Activated T-cell treated with anti-CD3 and anti-CD28 coated beads, Interleukin-2, amount 50 U/mL, for 48 hours (primary cell): ENCODE measurements at regions not wholly inside any gene's neighbourhood (a gene's known extent, or its start where the extent isn't known, plus 50 kb on each side); places are given as distances from the start of the nearest gene placed in this dataset.
"Not testable (repeated sequence)": the region's sequence is repeated elsewhere in the genome, so short reads cannot be mapped to it uniquely, and the experiment has no call there.

Experiments
- DNase-seq, 2 experiments: peaks; one replicate each; pipeline ENCODE4 v3.0.0-alpha.2; 2020

GRCh38 chr14:85075694-85076476 is 454.1 kb upstream of the FLRT2 start:
- DNase-seq, result no peak

GRCh38 chr14:85077716-85078115 is 452.2 kb upstream of the FLRT2 start:
- DNase-seq, result not testable (repeated sequence)

DNA sequence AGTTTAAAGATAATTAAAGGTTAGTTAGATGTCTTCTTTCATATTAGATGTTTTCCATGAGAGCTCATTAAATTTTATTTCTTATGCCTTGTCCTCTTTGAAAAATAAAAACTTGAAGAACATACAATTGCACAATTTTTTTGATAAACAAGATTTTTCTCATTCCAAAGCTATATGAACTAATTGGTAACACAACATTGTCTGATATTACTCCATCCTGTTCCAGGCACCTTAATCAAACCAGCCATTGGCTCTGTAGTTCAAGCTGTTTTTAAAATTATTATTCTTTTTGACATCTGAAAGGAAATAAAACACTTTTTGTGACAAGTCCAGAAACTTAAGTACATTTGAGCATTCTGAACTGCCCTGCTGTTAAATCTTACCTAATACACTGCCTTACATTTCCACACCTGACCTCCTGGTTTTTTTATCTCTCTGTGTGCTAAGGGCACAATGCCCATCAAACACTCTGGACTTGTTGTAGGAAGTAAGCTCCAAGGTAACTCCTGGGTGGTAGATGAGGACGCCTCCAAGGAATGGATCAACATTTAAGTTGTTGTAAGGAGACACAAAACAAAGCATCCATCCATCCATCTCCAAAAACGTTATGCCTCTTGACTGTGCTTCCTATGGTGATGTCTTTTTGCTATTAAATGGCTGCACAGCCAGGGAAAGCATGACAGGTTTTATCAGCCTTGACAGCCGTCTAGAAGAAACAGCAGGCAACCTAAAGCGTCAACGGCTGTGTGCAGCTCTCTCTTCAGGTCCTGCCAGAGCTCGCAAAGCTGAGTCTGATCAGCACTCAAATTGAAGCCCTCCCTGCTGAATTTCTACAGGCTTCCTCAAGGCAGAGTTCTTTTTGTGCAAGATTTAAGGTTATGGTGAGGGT is 449.9 kb upstream of the FLRT2 start:
- no peak for DNase-seq

- no peak for DNase-seq
These were observed 445.6 kb upstream of the FLRT2 start for GRCh38 chr14:85084344-85084743.

DNA sequence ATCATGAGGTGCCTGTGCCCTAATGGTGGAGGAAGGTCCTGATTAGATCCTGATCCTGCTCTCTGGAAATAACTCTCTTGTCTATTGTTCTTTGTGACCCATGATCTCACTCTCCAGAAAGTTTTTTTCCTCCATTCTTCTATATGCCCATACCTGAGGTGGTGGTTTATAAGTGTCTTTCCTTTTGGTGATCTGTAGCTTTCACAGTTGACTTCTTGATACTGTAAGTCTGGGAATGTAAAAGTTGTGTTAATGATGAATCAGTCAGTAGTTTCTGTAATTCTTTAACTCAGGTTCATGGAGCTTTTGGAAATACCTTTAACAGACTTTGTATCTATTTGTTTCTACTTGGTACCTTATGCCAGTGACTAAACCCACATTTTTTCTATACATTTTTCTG is 444.0 kb upstream of the FLRT2 start:
- no peak for DNase-seq

DNA sequence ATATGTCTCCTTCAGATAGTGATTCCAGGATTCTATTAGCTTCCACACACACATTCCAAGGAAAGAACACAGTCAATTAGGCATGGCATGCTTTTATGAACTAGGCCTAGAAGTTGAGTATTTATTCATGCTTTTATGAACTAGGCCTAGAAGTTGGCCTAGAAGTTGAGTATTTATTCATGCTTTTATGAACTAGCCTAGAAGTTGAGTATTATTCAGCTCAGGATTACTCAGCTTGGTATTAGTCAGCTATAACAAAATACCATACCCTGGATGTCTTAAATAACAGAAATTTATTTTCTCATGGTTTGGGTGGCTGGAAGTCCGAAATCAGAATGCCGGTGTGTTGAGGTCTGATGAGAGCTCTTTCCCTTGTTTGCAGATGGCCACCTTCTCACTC is 442.7 kb upstream of the FLRT2 start:
- DNase-seq, result no peak

DNA sequence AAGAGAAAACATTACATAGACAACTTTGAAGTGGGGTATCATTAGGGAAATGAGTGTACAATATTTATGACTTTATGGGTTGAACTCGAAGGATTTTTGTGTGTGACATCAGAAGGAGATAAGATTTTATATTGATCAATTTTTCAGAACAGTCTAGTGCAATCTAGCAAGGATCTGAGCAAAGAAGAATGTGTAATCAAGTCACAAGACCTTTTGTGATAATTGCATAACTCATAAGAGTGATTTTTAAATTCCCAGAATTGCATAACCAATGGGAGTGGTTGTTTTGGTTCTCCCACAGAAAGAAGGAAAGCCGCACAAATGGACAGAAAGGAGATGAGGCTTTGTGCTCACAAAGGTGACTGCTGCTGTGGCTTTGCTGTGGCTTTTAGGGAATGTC is 441.8 kb upstream of the FLRT2 start:
- DNase-seq, result no peak

DNA sequence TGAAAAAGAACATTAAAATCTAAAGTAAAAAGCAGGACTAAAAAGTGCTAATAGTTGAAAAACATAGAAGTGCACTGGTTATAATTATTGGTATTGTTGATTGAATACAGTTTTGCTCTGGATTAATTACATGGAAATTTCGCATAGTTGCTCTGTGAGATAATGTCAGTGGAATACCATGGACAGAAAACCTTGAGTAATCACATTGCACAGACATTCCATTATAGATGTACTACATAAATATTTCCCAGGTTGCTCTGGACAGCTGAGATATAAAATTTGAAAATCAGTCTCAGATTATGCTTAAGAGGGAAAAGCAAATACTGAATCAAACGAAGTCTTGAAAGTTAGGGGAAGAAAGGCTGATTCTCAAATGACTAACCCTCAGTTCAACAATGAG is 439.3 kb upstream of the FLRT2 start:
- no peak for DNase-seq

DNA sequence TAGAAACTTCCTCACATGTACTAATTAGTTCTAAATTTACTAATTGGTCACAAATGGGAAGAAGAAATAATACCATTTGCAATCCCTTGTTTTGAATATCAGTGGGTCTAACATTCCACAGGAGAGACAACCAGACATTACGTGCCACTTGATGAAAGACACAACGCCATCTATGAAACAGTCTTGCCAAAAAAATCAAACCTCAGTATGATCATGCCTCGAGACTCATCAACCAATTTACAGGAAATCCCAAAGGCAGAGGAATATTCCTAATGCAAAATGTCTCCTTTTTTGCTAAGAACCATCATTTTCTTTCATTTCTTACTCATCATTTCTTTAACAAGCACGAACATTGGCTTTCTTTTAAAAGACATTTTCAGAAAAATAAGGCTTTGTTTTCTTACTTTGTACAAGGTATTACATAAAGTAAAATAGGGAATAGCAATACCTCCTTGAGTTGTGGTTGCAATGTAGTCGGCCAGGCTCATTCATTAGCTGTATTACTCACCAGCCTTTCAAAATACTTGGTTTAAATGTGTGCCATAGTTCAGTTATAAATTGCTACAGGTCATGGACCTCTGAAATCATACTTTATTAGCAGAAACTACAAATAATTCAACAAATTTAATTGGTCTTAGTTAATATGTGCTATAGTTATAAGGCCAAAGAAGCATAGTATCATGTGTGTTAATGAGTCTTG is 436.2 kb upstream of the FLRT2 start:
- DNase-seq, result no peak

DNA sequence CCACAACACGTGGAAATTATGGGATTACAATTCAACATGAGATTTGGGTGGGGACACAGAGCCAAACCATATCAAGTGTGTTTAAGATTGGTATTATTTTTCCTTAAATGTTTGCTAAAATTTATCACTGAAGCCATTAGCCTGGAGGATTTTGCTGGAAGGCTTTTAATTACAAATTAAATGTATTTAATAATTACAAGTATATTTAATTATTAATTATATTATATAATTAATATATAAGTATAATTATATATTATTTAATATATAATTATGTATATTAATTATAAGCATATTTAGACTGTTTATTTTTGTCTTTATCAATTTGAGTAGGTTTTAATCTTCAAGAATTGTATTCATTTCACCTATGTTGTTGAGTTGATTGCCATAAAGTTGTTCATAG is 427.4 kb upstream of the FLRT2 start:
- DNase-seq, result no peak

- no peak for DNase-seq
These were observed 423.4 kb upstream of the FLRT2 start for GRCh38 chr14:85106506-85106905.

DNA sequence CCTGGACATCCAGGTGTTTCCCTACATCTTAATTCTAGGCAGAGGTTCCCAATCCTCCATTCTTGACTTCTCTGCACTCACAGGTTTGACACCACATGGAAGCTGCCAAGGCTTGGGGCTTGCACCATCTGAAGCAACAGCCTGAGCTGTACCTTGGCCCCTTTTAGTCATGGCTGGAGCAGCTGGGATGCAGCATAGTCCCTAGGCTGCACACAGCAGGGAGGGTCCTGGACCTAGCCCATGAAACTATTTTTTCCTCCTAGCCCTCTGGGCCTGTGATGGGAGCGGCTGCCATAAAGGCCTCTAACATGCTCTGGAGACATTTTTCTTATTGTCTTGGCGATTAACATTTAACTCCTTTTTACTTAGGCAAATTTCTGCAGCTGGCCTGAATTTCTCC is 417.2 kb upstream of the FLRT2 start:
- no peak for DNase-seq

DNA sequence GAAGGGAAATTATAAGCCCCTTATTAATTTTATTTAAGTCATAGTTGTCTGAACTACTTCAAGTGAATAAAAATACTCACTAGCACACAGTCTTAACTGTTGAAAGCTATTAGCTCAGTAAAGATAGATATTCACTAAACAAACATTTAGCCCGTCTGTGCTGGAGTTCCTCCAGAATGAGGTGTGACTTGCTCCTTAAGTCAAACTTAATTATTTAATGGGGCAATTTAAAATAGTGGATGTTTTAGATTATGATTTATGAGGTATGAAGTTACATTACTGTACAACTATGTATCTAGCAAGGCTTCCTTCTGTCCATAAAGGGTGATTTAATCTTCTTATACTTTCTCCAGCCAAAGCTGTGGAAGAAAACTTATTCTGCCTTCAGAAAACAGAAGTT is 414.0 kb upstream of the FLRT2 start:
- no peak for DNase-seq

DNA sequence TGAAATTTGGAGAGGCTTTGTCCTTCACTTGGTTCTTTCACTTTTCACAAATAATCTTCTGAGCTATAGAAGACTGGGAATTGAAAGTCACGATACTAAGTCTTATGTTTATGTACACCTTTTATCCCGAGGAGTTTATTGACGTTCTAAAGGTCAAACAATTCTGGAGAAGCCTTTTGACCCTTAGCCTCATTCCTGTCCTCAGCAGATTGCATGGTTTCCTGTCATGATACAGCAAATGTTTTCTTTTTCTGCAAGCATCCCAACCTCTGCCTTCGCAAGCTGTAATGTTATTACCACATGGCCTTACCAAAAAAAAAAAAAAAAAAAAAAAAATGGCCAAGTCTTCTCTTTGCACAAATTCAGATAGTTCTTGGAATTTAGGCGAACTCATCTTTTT is 411.7 kb upstream of the FLRT2 start:
- DNase-seq, result no peak

GRCh38 chr14:85122690-85123089 is 407.3 kb upstream of the FLRT2 start:
- no peak for DNase-seq

- no peak for DNase-seq
These were observed 406.2 kb upstream of the FLRT2 start for GRCh38 chr14:85123755-85124154.

DNA sequence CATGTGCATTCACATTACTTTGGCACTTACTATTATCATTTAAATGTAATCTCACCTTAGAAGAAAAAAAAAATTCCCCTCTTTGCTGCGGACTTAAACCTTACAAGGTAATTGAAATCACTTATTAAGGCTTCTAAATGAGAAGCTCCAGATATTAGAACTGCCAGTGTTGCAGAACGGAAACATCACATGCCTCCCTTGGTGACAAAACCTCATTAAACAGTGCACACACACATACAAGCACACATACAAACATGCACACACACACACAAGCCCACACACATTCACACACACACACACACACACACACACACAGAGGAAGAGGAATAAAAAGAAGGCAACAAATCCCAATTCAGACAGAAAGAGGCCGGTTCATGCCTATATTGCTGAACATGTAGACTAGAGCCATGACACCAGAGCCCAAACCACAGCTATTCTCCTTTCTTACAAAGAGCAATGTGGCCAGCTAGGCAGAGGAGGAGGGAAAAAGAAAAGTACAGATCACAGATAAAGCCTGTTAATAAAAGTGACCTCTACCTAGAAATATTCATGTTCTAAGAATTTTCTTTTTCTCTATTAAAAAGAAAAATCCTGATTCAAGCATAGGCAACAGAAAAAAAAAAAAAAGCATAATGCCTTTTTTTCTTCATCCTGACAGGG is 405.2 kb upstream of the FLRT2 start:
- DNase-seq, result no peak

GRCh38 chr14:85125291-85125670 is 404.7 kb upstream of the FLRT2 start:
- no peak for DNase-seq

DNA sequence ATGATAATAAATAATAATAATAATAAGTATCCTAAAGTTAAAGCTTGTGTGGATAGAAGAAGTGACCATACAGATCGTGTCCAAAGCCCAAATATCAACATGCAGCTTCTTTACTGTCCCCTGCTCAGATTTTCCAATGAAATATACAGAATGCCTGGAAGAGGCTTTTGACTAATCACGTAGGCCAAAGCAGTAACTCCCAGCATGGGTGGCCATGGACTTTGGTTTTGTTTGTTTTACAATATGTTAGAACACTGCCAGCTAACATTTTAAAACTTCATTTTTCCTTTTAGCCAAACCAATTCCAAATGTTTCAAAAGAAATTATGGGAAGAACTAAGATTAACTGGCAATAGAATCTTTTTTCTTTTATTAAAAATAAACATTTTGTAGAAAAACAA is 400.0 kb upstream of the FLRT2 start:
- DNase-seq, result no peak

DNA sequence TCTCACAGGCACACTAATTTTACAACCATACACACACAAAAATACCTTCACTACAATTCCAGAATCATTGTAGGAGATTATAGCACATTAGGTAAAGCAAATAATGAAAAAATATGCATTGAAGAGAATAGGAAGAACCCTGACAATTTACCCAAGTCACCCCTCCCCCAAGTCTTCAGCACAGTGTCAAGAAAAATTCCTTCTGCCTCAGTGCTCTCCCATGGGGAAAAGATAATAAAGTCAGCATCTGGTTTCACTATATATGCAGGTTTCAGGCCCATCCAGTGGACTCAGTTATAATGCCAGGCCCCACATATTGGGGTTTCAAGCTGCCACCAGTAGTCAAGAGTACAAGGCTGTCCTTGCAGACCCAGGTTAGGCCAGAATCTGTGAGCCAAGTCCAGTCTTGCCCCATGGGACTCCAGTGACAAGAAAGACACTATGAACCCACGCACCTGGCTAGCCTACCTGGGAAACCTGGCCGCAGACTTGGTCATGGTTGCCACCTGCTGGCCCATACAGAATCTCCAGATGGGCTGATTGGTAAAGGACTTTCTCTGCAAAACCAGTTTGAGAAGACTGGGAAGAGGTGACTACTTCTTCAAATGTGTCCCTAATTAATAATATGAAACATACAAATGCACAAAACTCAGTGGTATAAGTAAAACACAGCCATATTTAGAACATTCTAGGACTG is 398.6 kb upstream of the FLRT2 start:
- no peak for DNase-seq

DNA sequence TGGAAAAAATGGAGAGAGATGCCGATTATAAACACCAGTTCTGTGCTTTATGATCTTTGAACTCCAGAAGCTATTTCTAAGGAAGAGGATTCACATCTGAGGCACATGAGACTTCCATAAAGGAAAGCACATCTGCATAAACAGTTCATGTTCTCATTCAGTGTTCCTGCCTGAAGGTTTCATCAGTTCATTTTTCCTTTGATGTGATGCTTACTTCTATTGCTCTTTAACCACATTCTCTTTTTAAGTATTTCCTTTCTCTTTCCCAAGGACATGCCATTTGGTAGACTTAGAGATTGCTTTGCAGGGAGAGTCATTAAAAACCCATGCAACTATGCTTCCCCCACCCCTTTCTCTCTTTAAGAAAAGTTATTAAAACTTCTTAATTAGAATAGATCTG is 387.0 kb upstream of the FLRT2 start:
- DNase-seq, result no peak

- no peak for DNase-seq
These were observed 383.2 kb upstream of the FLRT2 start for GRCh38 chr14:85146779-85147178.

GRCh38 chr14:85150166-85150565 is 379.8 kb upstream of the FLRT2 start:
- DNase-seq, result no peak
